ENCODE measurements at regions not wholly inside any gene's neighbourhood (a gene's known extent, or its start where the extent isn't known, plus 50 kb on each side); places are given as distances from the start of the nearest gene placed in this dataset.

DNA sequence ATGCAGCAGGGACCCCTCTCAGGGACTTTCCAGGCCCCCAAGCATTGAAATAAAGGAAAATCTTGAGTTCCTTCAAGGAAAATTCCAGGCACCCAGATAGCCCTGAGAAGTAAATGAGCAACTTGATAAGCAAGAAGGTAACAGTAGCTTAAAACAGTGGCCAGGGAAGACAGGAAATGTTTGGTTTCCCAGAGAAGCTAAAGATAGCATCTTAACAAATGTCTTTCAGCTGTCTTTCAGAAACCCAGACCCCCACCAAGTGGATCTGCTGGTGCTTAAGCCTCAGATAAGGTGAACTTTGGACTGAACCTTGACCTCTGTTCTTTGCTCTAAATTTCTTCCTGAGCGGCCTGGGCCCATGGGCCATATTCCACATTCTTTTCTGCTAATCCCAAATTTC lies 117.8 kb upstream of the CST7 start:
- TF ChIP-seq, protein P1, sequence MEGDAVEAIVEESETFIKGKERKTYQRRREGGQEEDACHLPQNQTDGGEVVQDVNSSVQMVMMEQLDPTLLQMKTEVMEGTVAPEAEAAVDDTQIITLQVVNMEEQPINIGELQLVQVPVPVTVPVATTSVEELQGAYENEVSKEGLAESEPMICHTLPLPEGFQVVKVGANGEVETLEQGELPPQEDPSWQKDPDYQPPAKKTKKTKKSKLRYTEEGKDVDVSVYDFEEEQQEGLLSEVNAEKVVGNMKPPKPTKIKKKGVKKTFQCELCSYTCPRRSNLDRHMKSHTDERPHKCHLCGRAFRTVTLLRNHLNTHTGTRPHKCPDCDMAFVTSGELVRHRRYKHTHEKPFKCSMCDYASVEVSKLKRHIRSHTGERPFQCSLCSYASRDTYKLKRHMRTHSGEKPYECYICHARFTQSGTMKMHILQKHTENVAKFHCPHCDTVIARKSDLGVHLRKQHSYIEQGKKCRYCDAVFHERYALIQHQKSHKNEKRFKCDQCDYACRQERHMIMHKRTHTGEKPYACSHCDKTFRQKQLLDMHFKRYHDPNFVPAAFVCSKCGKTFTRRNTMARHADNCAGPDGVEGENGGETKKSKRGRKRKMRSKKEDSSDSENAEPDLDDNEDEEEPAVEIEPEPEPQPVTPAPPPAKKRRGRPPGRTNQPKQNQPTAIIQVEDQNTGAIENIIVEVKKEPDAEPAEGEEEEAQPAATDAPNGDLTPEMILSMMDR (conservative IDR thresholded peaks at IDR 0.05): no peak
- TF ChIP-seq ZFX (IDR thresholded peaks at IDR 0.05): no peak

GRCh38 chr20:24832518-24832917 lies 116.6 kb upstream of the CST7 start:
- TF ChIP-seq, protein P1 (conservative IDR thresholded peaks at IDR 0.05): no peak
- no peak for TF ChIP-seq ZFX (IDR thresholded peaks at IDR 0.05)
- no peak overlapping the region for H3K27ac ChIP-seq

More for the DNA sequence above, 117.8 kb upstream of the CST7 start:
- H3K27ac ChIP-seq: no peak overlapping the region

- no peak for TF ChIP-seq ZFX (IDR thresholded peaks at IDR 0.05)
- TF ChIP-seq, protein P1 (conservative IDR thresholded peaks at IDR 0.05): no peak
These were observed 115.5 kb upstream of the CST7 start for GRCh38 chr20:24833592-24833991.

GRCh38 chr20:24834310-24834709 lies 114.8 kb upstream of the CST7 start:
- H3K27ac ChIP-seq: no peak overlapping the region
- TF ChIP-seq ZFX (IDR thresholded peaks at IDR 0.05): no peak
- TF ChIP-seq, protein P1 (conservative IDR thresholded peaks at IDR 0.05): no peak

More at GRCh38 chr20:24833592-24833991, 115.5 kb upstream of the CST7 start:
- no peak overlapping the region for H3K27ac ChIP-seq

GRCh38 chr20:24835195-24835594 lies 113.9 kb upstream of the CST7 start:
- H3K27ac ChIP-seq: no peak overlapping the region
- TF ChIP-seq, protein P1 (conservative IDR thresholded peaks at IDR 0.05): no peak
- TF ChIP-seq ZFX (IDR thresholded peaks at IDR 0.05): no peak

GRCh38 chr20:24836041-24836533 lies 113.0 kb upstream of the CST7 start:
- H3K27ac ChIP-seq: no peak overlapping the region
- TF ChIP-seq ZFX (IDR thresholded peaks at IDR 0.05): no peak
- TF ChIP-seq, protein P1 (conservative IDR thresholded peaks at IDR 0.05): no peak

- H3K27ac ChIP-seq: no peak overlapping the region
These were observed 112.3 kb upstream of the CST7 start for GRCh38 chr20:24836661-24837299.

More at GRCh38 chr20:24836661-24837299, 112.3 kb upstream of the CST7 start:
- no peak for TF ChIP-seq ZFX (IDR thresholded peaks at IDR 0.05)
- TF ChIP-seq, protein P1 (conservative IDR thresholded peaks at IDR 0.05): no peak

Data from C4-2B (cell line).